Hematopoietic multipotent progenitor cell treated with erythropoietin and hydrocortisone succinate and interleukin-3 and kit ligand, for 4 days (in vitro differentiated cells): ENCODE measurements at regions not wholly inside any gene's neighbourhood (a gene's known extent, or its start where the extent isn't known, plus 50 kb on each side); places are given as distances from the start of the nearest gene placed in this dataset.

Experiments used
- DNase-seq: peaks from one replicate; pipeline ENCODE4 v3.0.0-alpha.2; 2015

GRCh38 chr10:89093728-89094127, 103.1 kb downstream of the FAS start:
- no peak for DNase-seq

DNA sequence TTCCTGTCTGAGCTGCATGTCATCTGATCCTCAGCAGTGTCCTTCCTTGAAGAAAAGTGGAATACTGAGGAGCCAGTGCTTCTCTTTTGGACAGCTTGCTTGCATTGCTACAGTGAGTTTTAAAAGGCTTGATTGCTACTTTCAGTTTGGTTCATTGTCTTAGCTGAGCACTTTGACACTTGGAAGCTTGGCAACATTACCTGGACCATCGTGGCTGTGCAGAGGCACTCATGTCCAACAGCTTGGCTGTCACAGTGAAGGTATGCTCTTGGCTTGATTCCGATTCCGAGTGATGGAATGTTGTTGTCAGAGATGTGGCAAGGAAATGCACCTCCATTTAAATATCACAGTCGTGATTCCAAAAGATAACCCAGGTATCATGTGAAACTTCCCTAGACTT, 102.4 kb downstream of the FAS start:
- no peak for DNase-seq

- no peak for DNase-seq
Measured at GRCh38 chr10:89092439-89092838, 101.8 kb downstream of the FAS start.

DNA sequence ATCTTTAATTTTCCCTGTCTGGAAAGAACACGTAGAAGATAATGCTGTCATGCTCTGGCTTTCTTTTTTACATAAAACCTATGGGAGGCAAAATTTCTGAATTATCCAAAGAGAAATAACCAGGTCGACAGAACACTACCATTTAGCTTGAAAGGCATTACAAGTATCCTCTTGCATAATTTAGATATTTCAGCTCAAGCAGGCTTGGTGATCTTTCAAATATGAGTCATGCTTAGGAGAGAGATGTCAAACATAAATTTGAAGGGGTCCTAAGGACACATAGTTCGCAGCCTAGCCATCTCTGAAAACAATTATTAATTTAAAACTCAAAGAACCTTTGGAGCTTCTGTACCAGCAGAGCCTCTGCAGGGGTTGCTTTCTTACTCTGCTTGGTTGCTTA, 100.9 kb downstream of the FAS start:
- peak; percentile 35 for DNase-seq

DNA sequence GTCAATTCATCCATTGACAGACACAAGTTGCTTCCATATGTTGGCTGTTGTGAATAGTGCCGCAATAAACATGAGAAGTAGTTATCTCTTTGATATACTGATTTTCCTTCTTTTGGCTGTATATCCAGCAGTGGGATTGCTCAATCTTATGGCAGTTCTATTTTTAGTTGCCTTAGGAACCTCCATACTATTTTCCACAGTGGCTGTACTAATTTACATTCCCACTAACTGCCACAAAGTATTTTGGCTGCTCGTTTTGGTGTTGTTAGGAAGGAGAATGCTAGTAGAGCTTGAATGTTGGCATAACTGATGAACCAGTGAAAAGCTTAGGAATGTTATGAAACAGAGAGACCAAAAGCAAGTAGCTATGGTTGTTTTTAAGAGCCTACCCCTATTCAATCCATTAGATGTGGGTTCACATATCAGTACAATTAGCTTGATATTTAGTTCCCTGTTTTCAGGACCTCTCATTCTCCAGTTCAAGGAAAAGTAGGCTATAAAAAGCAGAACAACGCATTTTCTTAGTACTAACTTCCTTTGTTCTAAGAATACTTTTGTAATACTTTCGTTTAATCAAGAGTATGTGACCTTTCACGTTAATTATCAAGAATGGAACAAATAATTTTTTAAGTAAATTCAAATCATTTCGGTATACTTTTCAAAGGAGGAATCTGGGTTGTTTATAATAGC, 100.3 kb downstream of the FAS start:
- DNase-seq, result peak; percentile 71

DNA sequence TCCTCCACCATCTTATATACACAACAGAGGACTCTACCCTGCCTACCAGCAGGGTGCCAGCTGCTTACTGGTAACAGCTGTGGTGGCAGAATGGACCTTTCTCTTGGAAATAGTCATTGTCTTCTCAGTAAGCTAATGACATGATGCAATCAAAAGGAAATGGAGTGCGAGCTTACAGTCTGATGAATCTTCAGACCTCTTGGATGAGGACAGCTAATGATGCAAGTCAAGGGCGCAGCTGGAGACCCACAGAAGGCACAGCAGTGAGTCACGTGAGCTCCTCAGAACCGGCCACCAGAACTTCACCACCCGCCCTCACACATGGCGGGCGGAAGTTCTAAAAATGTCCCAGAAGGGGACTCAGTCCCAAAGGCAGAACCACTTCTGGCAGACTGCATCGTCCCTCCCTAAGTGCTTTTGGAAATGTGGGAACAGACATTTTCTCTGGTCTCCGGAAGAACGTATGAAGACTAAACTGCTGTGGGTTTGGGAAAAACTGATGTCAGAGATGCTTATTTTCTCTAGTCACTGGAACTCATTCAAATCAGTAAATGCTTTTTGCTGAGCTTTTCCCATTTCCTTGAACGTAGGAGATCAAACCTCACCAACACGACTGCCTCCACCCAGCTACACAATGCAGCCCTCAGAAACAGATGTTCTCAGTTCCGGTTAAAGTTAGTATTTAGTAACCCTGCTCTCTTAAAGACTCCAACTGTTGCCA, 96.4 kb downstream of the FAS start:
- peak; percentile 73 for DNase-seq

- DNase-seq, result no peak
Measured at GRCh38 chr10:89085153-89085552, 94.6 kb downstream of the FAS start.

DNA sequence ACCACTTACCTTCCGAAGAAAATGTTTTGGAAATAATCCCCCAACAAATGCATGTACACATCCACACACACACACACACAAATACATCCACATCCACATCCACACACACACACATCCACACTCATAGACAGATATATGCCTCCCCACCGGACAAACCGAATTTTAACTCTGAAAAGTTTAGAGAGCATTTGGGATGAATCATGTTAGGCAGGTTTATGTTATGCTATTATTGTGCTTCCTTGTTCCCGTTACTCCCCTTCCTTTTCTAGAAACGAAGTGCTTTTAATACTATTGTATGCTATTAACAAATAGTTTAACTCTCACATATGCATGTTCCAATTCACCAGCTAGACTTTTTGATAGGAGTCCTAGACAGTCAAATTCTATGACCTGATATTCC, 91.5 kb downstream of the FAS start:
- no peak for DNase-seq

DNA sequence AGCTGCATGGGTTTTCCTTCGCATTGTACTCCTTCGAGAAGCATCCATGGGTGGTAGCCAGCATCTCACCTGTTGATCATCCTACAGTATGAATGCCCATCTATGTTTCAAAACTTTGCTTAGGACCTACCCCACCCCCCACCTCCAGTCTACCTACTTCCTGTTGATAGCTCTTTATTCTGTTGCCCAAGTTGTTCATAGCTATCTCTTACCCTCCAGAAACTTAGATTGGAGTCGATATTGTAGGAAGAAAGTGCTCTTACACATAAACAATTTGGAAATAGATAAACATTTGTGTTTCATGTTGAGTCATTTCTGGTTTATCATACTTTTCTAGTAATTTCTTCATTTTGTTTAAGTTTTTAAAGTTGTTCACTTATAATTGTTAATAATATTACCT, 90.1 kb downstream of the FAS start:
- peak; percentile 61 for DNase-seq

DNA sequence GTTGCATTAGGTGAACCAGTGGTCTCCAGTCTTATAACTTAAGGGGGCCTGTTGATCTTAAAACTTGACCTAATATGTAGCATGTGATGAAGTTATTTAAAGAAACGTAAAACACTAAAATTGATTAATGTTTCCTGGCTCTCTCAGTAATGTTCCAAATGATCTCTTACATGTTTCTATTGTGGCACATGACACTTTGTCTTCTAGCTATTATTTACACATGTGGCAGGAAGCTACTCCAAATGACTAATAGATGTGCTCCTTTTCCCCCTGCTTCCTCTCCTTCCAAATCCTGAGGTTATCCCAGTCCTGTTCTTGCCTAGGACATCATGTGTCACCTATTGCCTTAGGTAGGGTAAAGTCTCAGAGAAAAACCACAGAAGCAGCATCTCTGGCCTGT, 89.4 kb downstream of the FAS start:
- no peak for DNase-seq

GRCh38 chr10:89078724-89079672, 88.4 kb downstream of the FAS start:
- no peak for DNase-seq

GRCh38 chr10:89076120-89076519, 85.5 kb downstream of the FAS start:
- DNase-seq, result no peak

GRCh38 chr10:89075631-89076030, 85.0 kb downstream of the FAS start:
- no peak for DNase-seq

DNA sequence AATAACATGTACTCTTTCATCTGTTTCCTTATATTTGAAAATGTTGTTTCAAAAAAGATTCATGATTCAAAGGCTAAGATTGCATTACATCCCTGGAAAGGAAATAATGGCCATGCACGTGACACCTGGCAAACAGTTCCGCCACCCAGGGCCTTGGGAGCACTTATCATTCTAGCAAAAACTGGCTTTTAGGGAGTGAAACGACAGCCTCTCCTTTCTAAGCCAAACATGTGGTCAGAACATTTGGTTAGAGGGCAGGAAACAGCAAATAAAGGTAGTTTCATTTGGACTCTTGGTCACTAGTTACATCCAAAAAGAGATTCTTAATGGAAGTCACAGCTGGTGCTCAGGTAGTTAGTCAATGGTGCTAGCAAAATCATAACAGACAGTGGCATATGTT, 83.5 kb downstream of the FAS start:
- no peak for DNase-seq

DNA sequence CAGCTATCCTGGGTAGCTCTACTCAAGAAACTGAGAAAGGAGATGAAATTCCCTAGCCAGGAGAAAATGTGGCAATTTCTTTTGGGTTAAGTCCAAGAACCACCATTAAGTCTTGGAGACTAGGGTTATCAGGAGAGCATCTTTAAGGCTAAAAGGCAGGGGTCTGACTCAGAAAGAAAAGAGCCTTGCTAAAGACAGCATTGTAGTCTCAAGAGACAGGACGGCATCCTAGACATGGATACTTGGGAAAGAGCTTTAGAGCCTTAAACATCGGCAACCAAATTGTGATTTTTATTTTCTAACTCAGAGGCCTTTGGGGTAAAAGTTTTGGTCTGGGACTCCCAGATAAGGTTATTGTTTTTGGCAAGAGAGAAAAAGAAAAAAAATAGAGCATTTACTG, 83.1 kb downstream of the FAS start:
- DNase-seq, result no peak

DNA sequence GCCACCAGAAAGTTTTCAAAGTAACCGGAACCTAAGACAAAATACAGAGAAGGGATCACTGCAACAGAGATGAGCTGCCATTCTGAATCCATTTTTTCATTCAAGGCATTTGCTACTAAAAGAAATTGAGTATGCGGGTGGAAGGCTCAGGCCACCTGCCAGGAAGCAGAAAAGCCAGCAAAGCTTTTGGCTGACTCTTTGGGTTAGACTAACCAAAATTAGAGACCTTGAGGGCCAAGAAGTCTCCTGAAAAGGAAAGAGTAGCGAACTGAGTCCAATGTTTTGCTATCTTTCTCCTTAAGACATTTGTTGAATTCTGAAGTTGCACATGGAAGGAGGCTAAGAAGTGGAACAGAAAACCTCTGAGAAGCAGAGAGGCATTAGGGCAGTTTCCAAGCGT, 79.0 kb downstream of the FAS start:
- DNase-seq, result no peak
